Uterus (tissue), 3 donors: ENCODE measurements at regions not wholly inside any gene's neighbourhood (a gene's known extent, or its start where the extent isn't known, plus 50 kb on each side); places are given as distances from the start of the nearest gene placed in this dataset.

Experiments
- DNase-seq, 2 donors: peaks; one replicate each; pipeline ENCODE4 v3.0.0-alpha.2; 2019 to 2020
- H3K27ac ChIP-seq, 2 donors: fragments of 200-600 bp; sonication (generic); 1 replicate in 1 of 2; 2 replicates in 1 of 2; pipeline ENCODE4 v1.5.1; 2016 to 2018
- H3K27me3 ChIP-seq, 2 donors: fragments of 200-600 bp; sonication (generic); one replicate each; pipeline ENCODE4 v1.5.1; 2018 to 2019; ENCODE audit warnings: control low read depth in 1 of 2
- H3K36me3 ChIP-seq, 2 donors: fragments of 200-600 bp; sonication (generic); one replicate each; pipeline ENCODE4 v1.5.1; 2019; ENCODE audit warnings: control low read depth in 1 of 2
- H3K4me1 ChIP-seq, 2 donors: fragments of 200-600 bp; sonication (generic); one replicate each; pipeline ENCODE4 v1.5.1; 2018 to 2019; ENCODE audit warnings: control low read depth in 1 of 2
- H3K4me3 ChIP-seq, 2 donors: fragments of 200-600 bp; sonication (generic); 1 replicate in 1 of 2; 2 replicates in 1 of 2; pipeline ENCODE4 v1.5.1; 2018 to 2019; ENCODE audit warnings: mild to moderate bottlenecking in 1 of 2
- H3K9me3 ChIP-seq, 2 donors: fragments of 200-600 bp; sonication (generic); one replicate each; pipeline ENCODE4 v1.5.1; 2019; ENCODE audit warnings: control low read depth in 1 of 2
- POLR2A ChIP-seq, 2 donors: fragments of 450-650 bp; IDR thresholded peaks; one replicate each; pipeline ENCODE4 v1.6.1; 2016; ENCODE audit warnings: antibody characterized with exemption in 2 of 2, mild to moderate bottlenecking in 1 of 2, moderate library complexity in 1 of 2
- intact Hi-C: fragments of 100-400 bp; cut with DNase I; formaldehyde crosslinking; loops from one replicate; pipeline ENCODE4 v1.15.1; 2023; ENCODE audit warnings: low total_unique reads
- TF ChIP-seq, protein P1 (sequence below), 4 experiments: fragments of 200-600 bp in 2 of 4; fragments of 450-650 bp in 2 of 4; sonication (generic) in 2 of 4; IDR thresholded peaks; one replicate each; pipeline ENCODE4 v1.5.1; 2016 to 2019; ENCODE audit warnings: antibody characterized with exemption in 4 of 4, mild to moderate bottlenecking in 2 of 4, moderate library complexity in 1 of 4
- donor health status: DM: yes; HTN: yes; CAD: no.

DNA sequence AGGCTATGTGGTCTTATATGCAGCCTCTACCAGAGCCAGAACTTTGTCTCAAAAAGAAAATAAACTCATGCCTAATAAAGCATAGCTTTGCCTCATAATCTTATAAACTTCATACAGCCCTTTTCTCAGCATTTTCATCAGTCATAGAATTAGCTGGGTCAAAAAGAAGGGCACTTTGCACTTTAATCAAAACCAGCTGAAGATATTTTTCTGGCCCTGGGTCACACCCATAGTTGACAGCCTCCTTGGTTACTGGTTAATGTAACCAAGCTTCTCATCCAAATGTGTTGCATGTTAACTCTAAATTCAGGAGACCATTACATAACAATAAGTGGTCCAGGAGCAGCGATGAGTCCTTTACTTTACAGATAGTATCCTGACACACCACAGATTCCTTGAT, 558.2 kb downstream of the FLRT2 start:
- H3K27me3 ChIP-seq: no peaks in the 10 kb centered on the region
- intact Hi-C loops: no loop called here
- no peaks in the 10 kb centered on the region for H3K36me3 ChIP-seq
- H3K4me1 ChIP-seq: no peaks in the 10 kb centered on the region
- no peak overlapping the region for H3K27ac ChIP-seq
- H3K4me3 ChIP-seq: no peak overlapping the region
- TF ChIP-seq, protein P1, sequence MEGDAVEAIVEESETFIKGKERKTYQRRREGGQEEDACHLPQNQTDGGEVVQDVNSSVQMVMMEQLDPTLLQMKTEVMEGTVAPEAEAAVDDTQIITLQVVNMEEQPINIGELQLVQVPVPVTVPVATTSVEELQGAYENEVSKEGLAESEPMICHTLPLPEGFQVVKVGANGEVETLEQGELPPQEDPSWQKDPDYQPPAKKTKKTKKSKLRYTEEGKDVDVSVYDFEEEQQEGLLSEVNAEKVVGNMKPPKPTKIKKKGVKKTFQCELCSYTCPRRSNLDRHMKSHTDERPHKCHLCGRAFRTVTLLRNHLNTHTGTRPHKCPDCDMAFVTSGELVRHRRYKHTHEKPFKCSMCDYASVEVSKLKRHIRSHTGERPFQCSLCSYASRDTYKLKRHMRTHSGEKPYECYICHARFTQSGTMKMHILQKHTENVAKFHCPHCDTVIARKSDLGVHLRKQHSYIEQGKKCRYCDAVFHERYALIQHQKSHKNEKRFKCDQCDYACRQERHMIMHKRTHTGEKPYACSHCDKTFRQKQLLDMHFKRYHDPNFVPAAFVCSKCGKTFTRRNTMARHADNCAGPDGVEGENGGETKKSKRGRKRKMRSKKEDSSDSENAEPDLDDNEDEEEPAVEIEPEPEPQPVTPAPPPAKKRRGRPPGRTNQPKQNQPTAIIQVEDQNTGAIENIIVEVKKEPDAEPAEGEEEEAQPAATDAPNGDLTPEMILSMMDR (IDR thresholded peaks at IDR 0.05): no peak
- no peak for TF ChIP-seq POLR2A (IDR thresholded peaks at IDR 0.05)
- DNase-seq: no peak
- H3K9me3 ChIP-seq: no peaks in the 10 kb centered on the region

- Histone ChIP-seq H3K27me3 (no peaks in the 10 kb centered on the region), H3K36me3 (no peaks in the 10 kb centered on the region), H3K4me3 (no peak overlapping the region), H3K9me3 (no peaks in the 10 kb centered on the region), H3K27ac (no peak overlapping the region), H3K4me1 (no peaks in the 10 kb centered on the region)
- TF ChIP-seq, protein P1 (IDR thresholded peaks at IDR 0.05): no peak
- no peak for TF ChIP-seq POLR2A (IDR thresholded peaks at IDR 0.05)
- DNase-seq: no peak
- intact Hi-C loops: no loop called here
Measured at GRCh38 chr14:86087377-86087776, 557.4 kb downstream of the FLRT2 start.

GRCh38 chr14:86086962-86087361, 557.0 kb downstream of the FLRT2 start:
- no peaks in the 10 kb centered on the region for H3K9me3 ChIP-seq
- no peaks in the 10 kb centered on the region for H3K4me1 ChIP-seq
- intact Hi-C loops: no loop called here
- no peak for DNase-seq
- no peaks in the 10 kb centered on the region for H3K36me3 ChIP-seq
- no peak overlapping the region for H3K27ac ChIP-seq
- TF ChIP-seq, protein P1 (IDR thresholded peaks at IDR 0.05): no peak
- no peak for TF ChIP-seq POLR2A (IDR thresholded peaks at IDR 0.05)
- H3K4me3 ChIP-seq: no peak overlapping the region
- no peaks in the 10 kb centered on the region for H3K27me3 ChIP-seq

GRCh38 chr14:86084097-86084496, 554.2 kb downstream of the FLRT2 start:
- Histone ChIP-seq H3K9me3 (no peaks in the 10 kb centered on the region), H3K27me3 (no peaks in the 10 kb centered on the region), H3K36me3 (no peaks in the 10 kb centered on the region), H3K27ac (no peak overlapping the region), H3K4me1 (no peaks in the 10 kb centered on the region), H3K4me3 (no peak overlapping the region)
- no peak for DNase-seq
- intact Hi-C loops: no loop called here
- TF ChIP-seq, protein P1 (IDR thresholded peaks at IDR 0.05): no peak
- no peak for TF ChIP-seq POLR2A (IDR thresholded peaks at IDR 0.05)

DNA sequence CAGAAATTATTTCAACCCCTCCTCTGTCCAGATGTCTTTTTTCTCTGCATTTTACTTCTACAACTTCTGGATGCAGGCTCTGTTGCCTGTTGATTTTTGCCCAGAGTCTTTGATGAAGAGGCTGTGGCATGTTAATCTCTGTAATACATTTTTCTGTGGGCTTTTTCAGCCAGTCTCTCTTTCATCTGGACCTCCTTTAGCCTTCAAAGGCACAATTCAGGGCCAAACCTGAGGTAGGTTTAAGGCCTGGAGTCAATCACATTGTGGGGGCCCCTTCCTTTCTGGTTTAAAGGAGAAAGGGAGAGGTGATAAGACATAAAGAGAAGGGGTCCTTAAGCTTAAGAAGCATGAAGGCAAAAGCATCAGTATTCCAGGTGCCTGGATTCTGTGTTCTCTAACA, 553.7 kb downstream of the FLRT2 start:
- TF ChIP-seq POLR2A (IDR thresholded peaks at IDR 0.05): no peak
- TF ChIP-seq, protein P1 (IDR thresholded peaks at IDR 0.05): no peak
- Histone ChIP-seq H3K9me3 (no peaks in the 10 kb centered on the region), H3K27ac (no peak overlapping the region), H3K4me1 (no peaks in the 10 kb centered on the region), H3K36me3 (no peaks in the 10 kb centered on the region), H3K27me3 (no peaks in the 10 kb centered on the region), H3K4me3 (no peak overlapping the region)
- intact Hi-C loops: no loop called here
- DNase-seq: no peak
